ENCODE measurements at regions not wholly inside any gene's neighbourhood (a gene's known extent, or its start where the extent isn't known, plus 50 kb on each side); places are given as distances from the start of the nearest gene placed in this dataset.
"Not testable (repeated sequence)": the region's sequence is repeated elsewhere in the genome, so short reads cannot be mapped to it uniquely, and the experiment has no call there.

DNA sequence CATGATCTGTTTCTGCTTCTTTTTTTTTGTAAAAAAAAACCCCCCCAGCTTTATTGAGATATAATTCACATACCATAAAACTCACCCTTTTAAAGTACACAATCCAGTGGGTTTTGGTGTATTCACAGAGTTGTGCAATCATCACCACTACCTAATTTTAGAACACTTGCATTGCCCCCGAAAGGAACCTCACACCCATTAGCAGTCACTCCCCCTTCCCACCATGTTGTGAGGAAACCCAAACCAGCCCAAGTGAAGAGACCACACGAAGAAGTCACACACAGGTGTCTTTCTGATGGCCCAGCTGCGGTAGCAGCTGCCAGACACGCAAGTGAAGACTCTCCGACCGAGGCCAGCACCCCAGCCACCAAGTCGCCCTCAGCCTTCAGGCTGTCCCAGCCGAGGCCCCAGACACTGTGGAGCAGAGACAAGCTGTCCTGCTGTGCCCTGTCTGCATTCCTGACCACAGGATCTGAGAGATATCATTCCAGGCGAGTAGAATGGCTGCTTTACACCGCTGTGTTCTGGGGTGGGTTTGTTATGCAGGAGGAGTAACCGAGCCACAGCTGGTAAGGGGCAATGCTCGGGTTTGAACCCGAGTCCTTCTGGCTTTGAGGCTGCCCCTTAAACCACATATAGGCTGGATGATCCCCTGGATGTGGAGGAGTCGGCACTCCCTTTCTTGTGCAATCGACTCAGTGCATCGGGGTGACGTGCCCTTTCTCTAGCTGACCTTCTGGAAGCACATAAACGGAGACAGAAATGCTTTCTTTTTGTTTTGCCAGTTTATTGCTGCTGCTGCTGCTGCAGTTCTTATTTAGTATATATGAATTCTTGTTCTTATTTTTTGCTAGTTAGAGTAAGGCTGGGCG lies 59.1 kb upstream of the PTPN1 start:
- Histone ChIP-seq H3K4me1 (ENCODE audit: control insufficient read depth in 2 of 2, insufficient read depth in 1 of 2, low read depth in 1 of 2, low read length in 2 of 2) (peaks cover 0 to 6% of the 10 kb centered on the region in 2 donors), H3K18ac (ENCODE audit: low read length) (peak overlapping the region; percentile 20), H3K4ac (ENCODE audit: low read length) (no peak overlapping the region), H3K27me3 (ENCODE audit: control insufficient read depth in 3 of 3, insufficient read depth in 3 of 3, low read depth in 1 of 3, low read length in 3 of 3) (peaks cover 0 to 25% (median 0%) of the 10 kb centered on the region in 3 experiments), H3K9ac (ENCODE audit: low read depth, low read length, poor library complexity) (peak overlapping the region; percentile 54), H4K91ac (ENCODE audit: low read depth, low read length, poor library complexity) (no peak overlapping the region), H3K4me3 (ENCODE audit: low read length in 2 of 2) (no peak overlapping the region), H2BK12ac (ENCODE audit: low read length) (no peak overlapping the region), H2BK15ac (ENCODE audit: low read length) (peak overlapping the region; percentile 32), H4K8ac (ENCODE audit: low read depth, low read length) (no peak overlapping the region), H3K23ac (ENCODE audit: low read depth, low read length, poor library complexity) (no peak overlapping the region), H2BK120ac (ENCODE audit: low read depth, low read length) (no peak overlapping the region), H3K79me1 (ENCODE audit: low read depth, low read length) (no peaks in the 10 kb centered on the region), H3K9me3 (replicated peaks in 1 of 2; ENCODE audit: control insufficient read depth in 2 of 2, insufficient read depth in 1 of 2, low read depth in 1 of 2, low read length in 2 of 2) (peaks cover 0 to 3% of the 10 kb centered on the region in 2 donors), H2AFZ (ENCODE audit: low read length) (peak overlapping the region; percentile 77), H3K14ac (ENCODE audit: low read length) (peak overlapping the region; percentile 73), H3K36me3 (replicated peaks in 1 of 2; ENCODE audit: control insufficient read depth in 2 of 2, insufficient read depth in 2 of 2, low read length in 2 of 2) (no peaks in the 10 kb centered on the region), H2AK5ac (ENCODE audit: low read depth, low read length) (no peak overlapping the region), H3K27ac (replicated peaks; ENCODE audit: low read length) (no peak overlapping the region), H2BK5ac (ENCODE audit: low read length) (no peak overlapping the region), H3K4me2 (ENCODE audit: insufficient read depth, low read length, poor library complexity, severe bottlenecking) (no peak overlapping the region)
- no peak for DNase-seq (ENCODE audit: low spot score)
- WGBS, 2 donors (ENCODE audit: extremely low coverage in 2 of 2, insufficient read length in 2 of 2, insufficient replicate concordance in 1 of 2): no CpG with 5 or more reads among the region's 19 CpGs

DNA sequence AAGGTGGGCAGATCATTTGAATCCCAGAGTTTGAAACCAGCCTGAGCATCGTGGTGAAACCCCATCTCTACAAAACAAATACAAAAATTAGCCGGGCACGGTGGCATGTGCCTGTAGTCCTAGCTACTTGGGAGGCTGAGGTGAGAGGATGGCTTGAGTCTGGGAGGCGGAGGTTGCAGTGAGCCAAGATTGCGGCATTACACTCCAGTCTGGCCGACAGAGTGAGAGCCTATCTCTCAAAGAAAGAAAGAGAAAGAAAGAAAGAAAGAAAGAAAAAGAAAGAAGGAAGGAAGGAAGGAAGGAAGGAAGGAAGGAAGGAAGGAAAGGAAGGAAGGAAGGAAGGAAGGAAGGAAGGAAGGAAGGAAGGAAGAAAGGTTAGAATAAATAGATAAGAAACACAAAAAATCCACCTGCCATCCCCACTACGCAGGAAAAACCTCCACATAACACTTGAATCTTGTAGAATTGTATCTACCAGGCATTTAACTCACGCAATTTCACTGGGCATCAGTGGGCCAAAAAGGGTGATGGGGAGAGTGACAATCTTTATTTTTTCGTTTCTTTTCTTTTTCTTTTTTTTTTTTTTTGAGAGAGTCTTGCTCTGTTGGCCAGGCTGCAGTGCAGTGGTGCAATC lies 58.3 kb upstream of the PTPN1 start:
- H3K18ac ChIP-seq (ENCODE audit: low read length); H3K14ac ChIP-seq (ENCODE audit: low read length); H2AFZ ChIP-seq (ENCODE audit: low read length); H4K91ac ChIP-seq (ENCODE audit: low read depth, low read length, poor library complexity); H3K4me2 ChIP-seq (ENCODE audit: insufficient read depth, low read length, poor library complexity, severe bottlenecking); H2BK15ac ChIP-seq (ENCODE audit: low read length); H3K9ac ChIP-seq (ENCODE audit: low read depth, low read length, poor library complexity); H3K79me1 ChIP-seq (ENCODE audit: low read depth, low read length); H3K23ac ChIP-seq (ENCODE audit: low read depth, low read length, poor library complexity); H3K9me3 ChIP-seq (replicated peaks in 1 of 2; ENCODE audit: control insufficient read depth in 2 of 2, insufficient read depth in 1 of 2, low read depth in 1 of 2, low read length in 2 of 2); H3K4me1 ChIP-seq (ENCODE audit: control insufficient read depth in 2 of 2, insufficient read depth in 1 of 2, low read depth in 1 of 2, low read length in 2 of 2); H3K4ac ChIP-seq (ENCODE audit: low read length); H2BK120ac ChIP-seq (ENCODE audit: low read depth, low read length); H3K36me3 ChIP-seq (replicated peaks in 1 of 2; ENCODE audit: control insufficient read depth in 2 of 2, insufficient read depth in 2 of 2, low read length in 2 of 2); H3K4me3 ChIP-seq (ENCODE audit: low read length in 2 of 2); H2AK5ac ChIP-seq (ENCODE audit: low read depth, low read length); H4K8ac ChIP-seq (ENCODE audit: low read depth, low read length); DNase-seq (ENCODE audit: low spot score); H2BK12ac ChIP-seq (ENCODE audit: low read length); H2BK5ac ChIP-seq (ENCODE audit: low read length); H3K27ac ChIP-seq (replicated peaks; ENCODE audit: low read length): not testable (repeated sequence)
- WGBS, 2 donors (ENCODE audit: extremely low coverage in 2 of 2, insufficient read length in 2 of 2, insufficient replicate concordance in 1 of 2): no CpG with 5 or more reads among the region's 9 CpGs
- H3K27me3 ChIP-seq (ENCODE audit: control insufficient read depth in 3 of 3, insufficient read depth in 3 of 3, low read depth in 1 of 3, low read length in 3 of 3): peaks cover 0 to 29% (median 0%) of the 10 kb centered on the region in 3 experiments

DNA sequence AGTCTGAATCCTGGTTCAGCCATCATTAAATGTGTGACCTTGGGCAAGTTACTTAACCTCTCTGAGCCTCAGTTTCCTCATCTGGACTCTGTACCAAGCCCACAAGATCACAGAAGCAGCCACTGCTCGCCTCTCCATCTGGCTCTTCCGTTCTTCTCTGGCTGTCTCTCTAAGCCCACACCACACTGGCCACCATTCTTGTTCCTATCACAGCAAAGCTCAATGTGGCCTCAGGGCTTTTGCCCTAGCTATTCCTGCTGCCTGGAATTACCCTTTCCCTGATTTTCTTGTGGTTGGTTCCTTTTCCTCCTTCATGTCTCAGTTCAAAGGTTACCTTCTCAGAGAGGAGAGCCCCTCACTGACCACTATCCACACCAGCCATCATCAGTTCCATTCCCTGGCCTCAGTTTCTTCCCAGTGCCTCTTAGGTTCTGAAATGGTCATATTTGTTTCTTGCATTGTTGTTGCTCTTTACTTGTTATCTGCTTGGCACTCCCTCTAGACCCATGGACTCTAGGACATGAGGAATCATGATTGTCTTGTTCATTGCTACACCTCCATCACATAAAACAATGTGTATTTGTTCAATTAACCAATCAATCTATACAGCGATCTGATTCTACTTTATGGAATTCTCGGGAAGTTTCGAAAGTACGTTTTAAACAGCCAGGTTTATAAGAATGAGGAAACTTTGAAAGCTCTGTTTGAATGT lies 56.5 kb upstream of the PTPN1 start:
- Histone ChIP-seq H2BK15ac (ENCODE audit: low read length) (no peak overlapping the region), H3K18ac (ENCODE audit: low read length) (no peak overlapping the region), H2AK5ac (ENCODE audit: low read depth, low read length) (no peak overlapping the region), H2BK12ac (ENCODE audit: low read length) (no peak overlapping the region), H3K23ac (ENCODE audit: low read depth, low read length, poor library complexity) (no peak overlapping the region), H3K14ac (ENCODE audit: low read length) (no peak overlapping the region), H2AFZ (ENCODE audit: low read length) (no peak overlapping the region), H3K4me2 (ENCODE audit: insufficient read depth, low read length, poor library complexity, severe bottlenecking) (no peak overlapping the region), H3K9ac (ENCODE audit: low read depth, low read length, poor library complexity) (no peak overlapping the region), H3K27ac (replicated peaks; ENCODE audit: low read length) (no peak overlapping the region), H4K91ac (ENCODE audit: low read depth, low read length, poor library complexity) (no peak overlapping the region), H3K4me1 (ENCODE audit: control insufficient read depth in 2 of 2, insufficient read depth in 1 of 2, low read depth in 1 of 2, low read length in 2 of 2) (peaks cover 0 to 8% of the 10 kb centered on the region in 2 donors), H3K27me3 (ENCODE audit: control insufficient read depth in 3 of 3, insufficient read depth in 3 of 3, low read depth in 1 of 3, low read length in 3 of 3) (peaks cover 0 to 29% (median 0%) of the 10 kb centered on the region in 3 experiments), H3K4me3 (ENCODE audit: low read length in 2 of 2) (no peak overlapping the region), H3K36me3 (replicated peaks in 1 of 2; ENCODE audit: control insufficient read depth in 2 of 2, insufficient read depth in 2 of 2, low read length in 2 of 2) (no peaks in the 10 kb centered on the region), H2BK5ac (ENCODE audit: low read length) (no peak overlapping the region), H3K9me3 (replicated peaks in 1 of 2; ENCODE audit: control insufficient read depth in 2 of 2, insufficient read depth in 1 of 2, low read depth in 1 of 2, low read length in 2 of 2) (no peaks in the 10 kb centered on the region), H3K79me1 (ENCODE audit: low read depth, low read length) (no peaks in the 10 kb centered on the region), H4K8ac (ENCODE audit: low read depth, low read length) (no peak overlapping the region), H2BK120ac (ENCODE audit: low read depth, low read length) (no peak overlapping the region), H3K4ac (ENCODE audit: low read length) (no peak overlapping the region)
- whole genome bisulfite sequencing, 2 donors (ENCODE audit: extremely low coverage in 2 of 2, insufficient read length in 2 of 2, insufficient replicate concordance in 1 of 2): no CpG with 5 or more reads among the region's 6 CpGs
- DNase-seq (ENCODE audit: low spot score): no peak

DNA sequence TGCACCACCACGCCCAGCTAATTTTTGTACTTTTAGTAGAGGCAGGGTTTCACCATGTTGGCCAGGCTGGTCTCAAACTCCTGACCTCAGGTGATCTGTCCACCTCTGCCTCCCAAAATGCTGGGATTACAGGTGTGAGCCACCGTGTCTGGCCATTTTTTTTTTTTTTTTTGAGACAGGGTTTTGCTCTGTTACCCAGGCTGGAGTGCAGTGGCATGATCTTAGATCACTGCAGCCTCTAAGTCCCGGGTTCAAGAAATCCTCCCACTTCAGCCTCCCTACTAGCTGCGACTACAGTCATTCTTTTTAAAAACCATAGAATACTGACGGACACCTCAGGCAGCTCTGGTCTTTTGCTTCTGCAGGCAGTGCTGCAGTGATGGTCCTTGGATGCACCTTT lies 54.9 kb upstream of the PTPN1 start:
- H3K36me3 ChIP-seq (replicated peaks in 1 of 2; ENCODE audit: control insufficient read depth in 2 of 2, insufficient read depth in 2 of 2, low read length in 2 of 2); H3K4me3 ChIP-seq (ENCODE audit: low read length in 2 of 2); H3K27ac ChIP-seq (replicated peaks; ENCODE audit: low read length); H3K9me3 ChIP-seq (replicated peaks in 1 of 2; ENCODE audit: control insufficient read depth in 2 of 2, insufficient read depth in 1 of 2, low read depth in 1 of 2, low read length in 2 of 2); H2AK5ac ChIP-seq (ENCODE audit: low read depth, low read length); H2BK5ac ChIP-seq (ENCODE audit: low read length); H3K18ac ChIP-seq (ENCODE audit: low read length); H2BK15ac ChIP-seq (ENCODE audit: low read length); H2AFZ ChIP-seq (ENCODE audit: low read length); H3K4ac ChIP-seq (ENCODE audit: low read length); H3K14ac ChIP-seq (ENCODE audit: low read length); H3K9ac ChIP-seq (ENCODE audit: low read depth, low read length, poor library complexity); H4K91ac ChIP-seq (ENCODE audit: low read depth, low read length, poor library complexity); H3K23ac ChIP-seq (ENCODE audit: low read depth, low read length, poor library complexity); H3K4me2 ChIP-seq (ENCODE audit: insufficient read depth, low read length, poor library complexity, severe bottlenecking); H2BK120ac ChIP-seq (ENCODE audit: low read depth, low read length); H3K4me1 ChIP-seq (ENCODE audit: control insufficient read depth in 2 of 2, insufficient read depth in 1 of 2, low read depth in 1 of 2, low read length in 2 of 2); H4K8ac ChIP-seq (ENCODE audit: low read depth, low read length); H3K79me1 ChIP-seq (ENCODE audit: low read depth, low read length); DNase-seq (ENCODE audit: low spot score); H2BK12ac ChIP-seq (ENCODE audit: low read length): not testable (repeated sequence)
- WGBS, 2 donors (ENCODE audit: extremely low coverage in 2 of 2, insufficient read length in 2 of 2, insufficient replicate concordance in 1 of 2): no CpG with 5 or more reads among the region's 5 CpGs
- H3K27me3 ChIP-seq (ENCODE audit: control insufficient read depth in 3 of 3, insufficient read depth in 3 of 3, low read depth in 1 of 3, low read length in 3 of 3): peaks cover 0 to 29% (median 0%) of the 10 kb centered on the region in 3 experiments

Measured in neuronal stem cell (in vitro differentiated cells).